ENCODE measurements at regions not wholly inside any gene's neighbourhood (a gene's known extent, or its start where the extent isn't known, plus 50 kb on each side); places are given as distances from the start of the nearest gene placed in this dataset.

GRCh38 chr4:159520074-159520473 lies 417.2 kb downstream of the RAPGEF2 start:
- H3K4me3 Mint-ChIP-seq, result no peak overlapping the region
- H3K27me3 Mint-ChIP-seq (ENCODE audit: low read depth), result no peaks in the 10 kb centered on the region
- no peak overlapping the region for H3K27ac Mint-ChIP-seq (ENCODE audit: unreplicated experiment)
- TF ChIP-seq CTCF (conservative IDR thresholded peaks at IDR 0.05), result no peak
- H3K4me1 Mint-ChIP-seq, result peaks cover 4% of the 10 kb centered on the region
- H3K9me3 Mint-ChIP-seq, result no peaks in the 10 kb centered on the region
- DNase-seq (ENCODE audit: low read depth, low spot score), result no peak
- peaks cover 4% of the 10 kb centered on the region for H3K36me3 Mint-ChIP-seq (ENCODE audit: low read depth)

- peaks cover 4% of the 10 kb centered on the region for H3K36me3 Mint-ChIP-seq (ENCODE audit: low read depth)
- no peak overlapping the region for H3K27ac Mint-ChIP-seq (ENCODE audit: unreplicated experiment)
- H3K4me1 Mint-ChIP-seq, result no peaks in the 10 kb centered on the region
- no peak for TF ChIP-seq CTCF (conservative IDR thresholded peaks at IDR 0.05)
- H3K27me3 Mint-ChIP-seq (ENCODE audit: low read depth), result no peaks in the 10 kb centered on the region
- no peak for DNase-seq (ENCODE audit: low read depth, low spot score)
- H3K9me3 Mint-ChIP-seq, result peaks cover 3% of the 10 kb centered on the region
- no peak overlapping the region for H3K4me3 Mint-ChIP-seq
Observed at GRCh38 chr4:159526172-159526571, 423.3 kb downstream of the RAPGEF2 start.

- no peak overlapping the region for H3K27ac Mint-ChIP-seq (ENCODE audit: unreplicated experiment)
- peaks cover 5% of the 10 kb centered on the region for H3K4me1 Mint-ChIP-seq
- peaks cover 7% of the 10 kb centered on the region for H3K9me3 Mint-ChIP-seq
- H3K27me3 Mint-ChIP-seq (ENCODE audit: low read depth), result no peaks in the 10 kb centered on the region
- DNase-seq (ENCODE audit: low read depth, low spot score), result no peak
- no peak for TF ChIP-seq CTCF (conservative IDR thresholded peaks at IDR 0.05)
- H3K4me3 Mint-ChIP-seq, result no peak overlapping the region
- H3K36me3 Mint-ChIP-seq (ENCODE audit: low read depth), result peaks cover 3% of the 10 kb centered on the region
Observed at GRCh38 chr4:159534655-159535054, 431.8 kb downstream of the RAPGEF2 start.

- peaks cover 14% of the 10 kb centered on the region for H3K4me1 Mint-ChIP-seq
- no peak for TF ChIP-seq CTCF (conservative IDR thresholded peaks at IDR 0.05)
- no peak for DNase-seq (ENCODE audit: low read depth, low spot score)
- peaks cover 3% of the 10 kb centered on the region for H3K36me3 Mint-ChIP-seq (ENCODE audit: low read depth)
- H3K9me3 Mint-ChIP-seq, result peaks cover 7% of the 10 kb centered on the region
- H3K27me3 Mint-ChIP-seq (ENCODE audit: low read depth), result no peaks in the 10 kb centered on the region
- H3K27ac Mint-ChIP-seq (ENCODE audit: unreplicated experiment), result no peak overlapping the region
- no peak overlapping the region for H3K4me3 Mint-ChIP-seq
Observed at GRCh38 chr4:159538556-159538955, 435.7 kb downstream of the RAPGEF2 start.

GRCh38 chr4:159540038-159540437 lies 437.2 kb downstream of the RAPGEF2 start:
- Mint-ChIP-seq H3K27me3 (ENCODE audit: low read depth) (no peaks in the 10 kb centered on the region), H3K9me3 (peaks cover 7% of the 10 kb centered on the region), H3K36me3 (ENCODE audit: low read depth) (peaks cover 3% of the 10 kb centered on the region), H3K4me1 (peaks cover 14% of the 10 kb centered on the region), H3K27ac (ENCODE audit: unreplicated experiment) (no peak overlapping the region), H3K4me3 (no peak overlapping the region)
- no peak for TF ChIP-seq CTCF (conservative IDR thresholded peaks at IDR 0.05)
- DNase-seq (ENCODE audit: low read depth, low spot score), result no peak

- Mint-ChIP-seq H3K4me1 (peaks cover 14% of the 10 kb centered on the region), H3K27ac (ENCODE audit: unreplicated experiment) (no peak overlapping the region), H3K4me3 (no peak overlapping the region), H3K27me3 (ENCODE audit: low read depth) (no peaks in the 10 kb centered on the region), H3K36me3 (ENCODE audit: low read depth) (peaks cover 3% of the 10 kb centered on the region), H3K9me3 (peaks cover 7% of the 10 kb centered on the region)
- no peak for TF ChIP-seq CTCF (conservative IDR thresholded peaks at IDR 0.05)
- DNase-seq (ENCODE audit: low read depth, low spot score), result no peak
Observed at GRCh38 chr4:159540501-159540900, 437.6 kb downstream of the RAPGEF2 start.

Measured in neural crest cell (in vitro differentiated cells).